BJ (cell line): ENCODE measurements at regions not wholly inside any gene's neighbourhood (a gene's known extent, or its start where the extent isn't known, plus 50 kb on each side); places are given as distances from the start of the nearest gene placed in this dataset.

ENCODE experiments used
- CTCF ChIA-PET: fragments of 350-600 bp; formaldehyde crosslinking; extraction: SDS; loops from one replicate; lab custom pipeline; 2021; ENCODE audit warnings: antibody characterized with exemption, inconsistent platforms; lab: Yijun Ruan, JAX
- POLR2A ChIA-PET: fragments of 300-600 bp; sonication (Branson Sonifier 250); formaldehyde crosslinking; extraction: SDS; loops from one replicate; lab custom pipeline; 2021; ENCODE audit warnings: antibody characterized with exemption; lab: Charles Lee
- DNase-seq: peaks from one replicate; pipeline ENCODE4 v3.0.0-alpha.2; 2011; ENCODE audit warnings: low read depth
- H3K27me3 ChIP-seq: 2 replicates; pipeline ENCODE4 v1.6.0; 2011; ENCODE audit warnings: low read length; ENCODE audit not compliant: control insufficient read depth, insufficient read depth
- H3K36me3 ChIP-seq: 2 replicates; pipeline ENCODE4 v1.5.1; 2011; ENCODE audit warnings: low read length; ENCODE audit not compliant: control insufficient read depth, insufficient read depth
- H3K4me3 ChIP-seq: 2 replicates; pipeline ENCODE4 v1.5.1; 2011; ENCODE audit warnings: low read depth, mild to moderate bottlenecking, control low read depth, low read length
- CTCF ChIP-seq: IDR thresholded peaks from 2 replicates; pipeline ENCODE4 v1.5.1; 2011; ENCODE audit warnings: low read depth, mild to moderate bottlenecking, control low read depth, inconsistent platforms, low read length, moderate library complexity; ENCODE audit not compliant: insufficient read depth

DNA sequence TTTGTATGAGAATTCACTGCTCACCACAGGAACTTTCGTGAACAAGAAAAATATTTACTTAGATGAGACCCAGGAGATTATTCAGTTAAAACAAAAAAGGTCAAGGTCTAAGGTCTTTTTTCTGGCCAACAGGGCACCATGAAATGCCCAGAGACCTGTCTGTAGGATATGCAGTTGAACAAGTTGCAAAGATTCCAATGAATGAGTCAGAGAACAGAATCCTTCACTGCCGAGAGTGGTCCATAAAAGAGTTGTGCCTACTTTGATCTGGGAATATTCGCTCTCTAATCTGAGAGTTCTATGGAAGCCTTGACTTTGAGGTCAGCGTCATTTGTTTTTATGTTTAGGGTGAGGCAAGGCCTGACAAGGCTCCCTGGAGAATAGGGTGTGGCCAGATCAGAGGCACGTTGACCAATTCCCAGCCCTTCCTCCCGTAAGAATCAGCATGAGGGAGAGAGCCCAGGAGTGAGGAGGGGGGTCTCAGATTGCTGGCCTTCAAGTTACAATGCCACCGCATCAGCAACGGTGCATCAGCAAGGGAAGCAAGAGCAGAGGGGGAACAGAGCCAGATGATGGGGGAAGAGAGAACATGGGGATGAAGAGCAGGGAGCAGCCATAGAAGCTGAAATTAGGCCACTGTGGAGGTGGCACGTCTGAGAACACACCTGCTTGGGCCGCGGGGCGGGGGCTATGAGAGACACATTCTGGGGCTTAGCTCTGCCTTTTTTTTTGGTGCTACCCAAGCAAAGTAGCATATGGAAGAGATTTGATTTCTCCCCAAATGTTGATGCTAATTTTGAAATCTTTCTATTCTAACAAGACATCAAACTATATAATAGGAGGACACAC lies 206.4 kb upstream of the RAB4A start:
- no peak for TF ChIP-seq CTCF
- ChIA-PET POLR2A (no interaction called here), CTCF (no interaction called here)
- H3K27me3 ChIP-seq: no peaks in the 10 kb centered on the region
- H3K36me3 ChIP-seq: no peaks in the 10 kb centered on the region; the same call in 1 of the 2 replicates
- DNase-seq: no peak
- H3K4me3 ChIP-seq: no peak overlapping the region

- no peak for DNase-seq
- Histone ChIP-seq H3K36me3 (no peaks in the 10 kb centered on the region; the same call in 1 of the 2 replicates), H3K27me3 (no peaks in the 10 kb centered on the region), H3K4me3 (no peak overlapping the region)
- POLR2A ChIA-PET: no interaction called here
- CTCF ChIA-PET: no interaction called here
- no peak for TF ChIP-seq CTCF
These were observed 205.3 kb upstream of the RAB4A start for GRCh38 chr1:229065613-229066012.

DNA sequence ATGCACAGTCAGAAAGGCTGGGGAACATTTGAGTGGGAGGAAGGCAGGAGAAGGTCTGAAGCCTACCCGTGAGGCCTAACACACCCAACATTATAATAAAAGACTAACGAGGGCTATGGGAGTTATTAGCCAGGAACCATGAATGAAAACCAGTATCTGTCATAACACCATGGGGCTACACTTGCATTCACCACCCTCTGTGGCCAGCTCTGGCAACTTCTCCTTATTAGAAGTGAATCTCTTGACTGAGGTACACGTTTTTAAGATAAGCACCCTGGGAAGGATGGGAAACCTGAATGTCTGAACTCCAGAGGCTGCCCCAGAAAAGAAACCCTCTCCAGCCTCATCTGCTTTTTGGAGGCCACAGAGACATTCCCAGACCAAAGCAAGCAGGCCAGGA lies 204.3 kb upstream of the RAB4A start:
- Histone ChIP-seq H3K36me3 (no peaks in the 10 kb centered on the region; the same call in 1 of the 2 replicates), H3K27me3 (no peaks in the 10 kb centered on the region), H3K4me3 (no peak overlapping the region)
- TF ChIP-seq CTCF: no peak
- CTCF ChIA-PET: interaction anchor here (1.3 kb wide), 1 partner anchor 12 kb away, joined by 4 read pairs; no protein-coding TSS in a partner anchor
- no peak for DNase-seq
- POLR2A ChIA-PET: no interaction called here

DNA sequence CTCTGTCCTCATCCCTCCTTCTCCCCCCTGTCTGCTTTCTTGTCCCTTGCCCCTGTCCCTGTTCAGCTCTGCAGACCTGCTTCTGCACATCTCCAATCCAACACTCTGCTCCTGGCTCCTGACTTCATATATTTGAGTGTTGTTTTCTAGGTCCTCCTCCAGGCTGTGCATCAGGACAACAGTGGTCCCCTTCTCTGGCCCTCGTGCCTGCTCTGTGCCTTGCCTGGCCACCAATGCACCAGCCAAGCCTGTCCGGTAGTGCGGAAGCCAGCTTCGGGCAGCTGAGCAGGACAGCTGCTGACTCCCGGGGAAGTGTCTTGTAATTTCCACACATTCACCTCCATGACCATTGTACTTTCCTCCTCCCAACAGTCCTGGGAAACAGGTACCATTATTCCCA lies 203.4 kb upstream of the RAB4A start:
- ChIA-PET POLR2A (no interaction called here), CTCF (interaction anchor here (1.3 kb wide), 1 partner anchor 13 kb away, joined by 4 read pairs; no protein-coding TSS in a partner anchor)
- no peak for DNase-seq
- no peaks in the 10 kb centered on the region for H3K36me3 ChIP-seq
- H3K4me3 ChIP-seq: no peak overlapping the region
- no peak for TF ChIP-seq CTCF
- H3K27me3 ChIP-seq: no peaks in the 10 kb centered on the region

- Histone ChIP-seq H3K36me3 (no peaks in the 10 kb centered on the region), H3K27me3 (no peaks in the 10 kb centered on the region), H3K4me3 (no peak overlapping the region)
- ChIA-PET POLR2A (no interaction called here), CTCF (no interaction called here)
- no peak for TF ChIP-seq CTCF
- no peak for DNase-seq
These were observed 202.5 kb upstream of the RAB4A start for GRCh38 chr1:229068270-229068987.
